ENCODE measurements at regions not wholly inside any gene's neighbourhood (a gene's known extent, or its start where the extent isn't known, plus 50 kb on each side); places are given as distances from the start of the nearest gene placed in this dataset.

DNA sequence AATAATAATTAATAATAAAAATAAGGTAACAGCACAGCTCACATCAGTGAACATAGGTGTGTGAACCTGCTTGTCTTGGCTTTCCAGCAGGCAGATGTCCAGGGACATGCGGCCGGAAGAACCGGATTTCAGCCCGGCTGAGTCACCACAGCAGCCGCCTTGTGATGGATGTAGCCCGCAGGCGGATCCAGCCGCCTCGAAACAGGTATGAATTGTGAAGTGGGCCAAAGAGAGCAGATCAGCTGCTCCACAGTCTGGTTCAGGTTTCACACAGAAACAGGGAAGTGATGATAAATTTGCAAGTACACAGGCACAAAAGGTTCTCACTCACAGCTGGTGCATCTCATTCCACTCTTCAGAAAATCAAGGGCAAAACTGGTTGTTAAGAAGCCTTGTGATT is 55.1 kb downstream of the ID4 start:
- Histone ChIP-seq H3K27me3 (replicated peaks in 1 of 7) (no peaks in the 10 kb centered on the region), H3K9me3 (peaks cover 0 to 5% (median 1%) of the 10 kb centered on the region in 8 donors), H3K4me3 (no peak overlapping the region), H3K27ac (no peak overlapping the region), H3K36me3 (no peaks in the 10 kb centered on the region), H3K4me1 (no peaks in the 10 kb centered on the region)
- TF ChIP-seq, protein P1, sequence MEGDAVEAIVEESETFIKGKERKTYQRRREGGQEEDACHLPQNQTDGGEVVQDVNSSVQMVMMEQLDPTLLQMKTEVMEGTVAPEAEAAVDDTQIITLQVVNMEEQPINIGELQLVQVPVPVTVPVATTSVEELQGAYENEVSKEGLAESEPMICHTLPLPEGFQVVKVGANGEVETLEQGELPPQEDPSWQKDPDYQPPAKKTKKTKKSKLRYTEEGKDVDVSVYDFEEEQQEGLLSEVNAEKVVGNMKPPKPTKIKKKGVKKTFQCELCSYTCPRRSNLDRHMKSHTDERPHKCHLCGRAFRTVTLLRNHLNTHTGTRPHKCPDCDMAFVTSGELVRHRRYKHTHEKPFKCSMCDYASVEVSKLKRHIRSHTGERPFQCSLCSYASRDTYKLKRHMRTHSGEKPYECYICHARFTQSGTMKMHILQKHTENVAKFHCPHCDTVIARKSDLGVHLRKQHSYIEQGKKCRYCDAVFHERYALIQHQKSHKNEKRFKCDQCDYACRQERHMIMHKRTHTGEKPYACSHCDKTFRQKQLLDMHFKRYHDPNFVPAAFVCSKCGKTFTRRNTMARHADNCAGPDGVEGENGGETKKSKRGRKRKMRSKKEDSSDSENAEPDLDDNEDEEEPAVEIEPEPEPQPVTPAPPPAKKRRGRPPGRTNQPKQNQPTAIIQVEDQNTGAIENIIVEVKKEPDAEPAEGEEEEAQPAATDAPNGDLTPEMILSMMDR (IDR thresholded peaks at IDR 0.05 in 8 of 11, conservative IDR thresholded peaks at IDR 0.05 in 3 of 11): no peak
- TF ChIP-seq POLR2A (IDR thresholded peaks at IDR 0.05) (no peak), POLR2AphosphoS5 (IDR thresholded peaks at IDR 0.05) (no peak)
- intact Hi-C loops (cut with DNase I; ENCODE audit: low total_unique reads): no loop called here
- 92 to 96% (median 95%) methylated on average over 9 of the region's 9 CpGs for WGBS, 5 donors
- no peak for DNase-seq

DNA sequence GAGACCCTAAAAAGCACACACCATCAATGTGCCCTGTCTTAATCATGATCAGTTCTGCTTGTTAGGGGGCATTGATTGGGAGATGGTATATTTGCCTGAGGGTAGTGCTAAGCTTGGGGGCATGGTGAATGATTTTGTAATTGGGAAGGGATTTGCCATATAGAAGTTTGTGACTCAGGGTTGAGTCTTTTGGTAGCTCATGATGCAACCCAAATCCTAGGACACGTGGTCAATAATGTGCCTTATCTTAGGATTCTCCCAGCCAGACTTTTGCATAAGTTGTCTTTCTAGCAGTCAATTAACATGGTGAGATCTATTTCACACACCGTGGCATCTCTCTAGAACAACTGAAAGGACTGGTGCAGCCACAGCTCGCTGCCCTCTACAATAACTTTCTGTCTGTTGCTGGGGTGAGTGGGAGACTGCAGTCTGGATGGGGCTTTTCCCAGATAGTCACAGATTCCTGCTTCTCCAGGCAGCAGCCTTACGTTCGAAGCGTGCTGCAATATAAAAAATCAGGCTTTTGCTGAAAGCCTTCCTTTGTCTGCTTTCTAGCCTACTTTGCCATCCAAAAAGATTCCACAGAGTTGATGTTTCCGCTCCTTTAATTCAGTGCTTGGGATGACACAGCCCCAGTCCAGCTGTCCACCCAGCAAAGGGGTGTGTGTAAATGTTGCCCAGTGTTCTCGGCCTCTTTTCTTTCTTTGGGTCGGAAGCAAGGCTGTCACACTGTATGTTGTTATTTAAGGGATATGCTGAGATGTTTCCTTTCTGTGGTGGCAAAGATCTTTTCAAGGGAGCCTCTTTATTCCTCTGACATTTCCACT is 58.9 kb downstream of the ID4 start:
- H3K9me3 ChIP-seq: peaks cover 0 to 5% (median 1%) of the 10 kb centered on the region in 8 donors
- TF ChIP-seq POLR2A (IDR thresholded peaks at IDR 0.05): no peak
- no peak for TF ChIP-seq POLR2AphosphoS5 (IDR thresholded peaks at IDR 0.05)
- TF ChIP-seq, protein P1 (IDR thresholded peaks at IDR 0.05 in 8 of 11, conservative IDR thresholded peaks at IDR 0.05 in 3 of 11): no peak
- no peak for DNase-seq
- intact Hi-C loops (cut with DNase I; ENCODE audit: low total_unique reads): no loop called here
- H3K36me3 ChIP-seq: no peaks in the 10 kb centered on the region
- no peak overlapping the region for H3K27ac ChIP-seq
- no peak overlapping the region for H3K4me3 ChIP-seq
- 82 to 90% (median 84%) methylated on average over 9 of the region's 9 CpGs for whole genome bisulfite sequencing, 5 donors
- H3K27me3 ChIP-seq (replicated peaks in 1 of 7): no peaks in the 10 kb centered on the region
- H3K4me1 ChIP-seq: no peaks in the 10 kb centered on the region

DNA sequence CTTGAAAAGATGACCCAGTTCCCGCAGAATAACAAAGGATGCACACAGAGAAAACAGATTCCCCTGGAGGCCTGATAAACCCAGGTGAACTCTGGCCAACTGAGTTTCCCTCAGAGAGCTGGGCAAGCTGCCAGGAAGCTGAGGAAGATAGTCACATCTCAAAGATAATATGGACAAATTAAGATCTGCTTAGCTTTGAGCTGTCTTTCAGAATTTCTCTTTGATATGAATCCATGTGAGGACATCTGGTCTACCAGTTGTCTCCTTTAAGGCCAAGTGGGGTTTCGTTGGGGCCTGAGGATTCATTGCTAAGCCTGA is 59.5 kb downstream of the ID4 start:
- WGBS, 5 donors: 68 to 77% (median 73%) methylated on average over 2 of the region's 2 CpGs
- TF ChIP-seq POLR2AphosphoS5 (IDR thresholded peaks at IDR 0.05) (no peak), POLR2A (IDR thresholded peaks at IDR 0.05) (no peak)
- TF ChIP-seq, protein P1 (IDR thresholded peaks at IDR 0.05 in 8 of 11, conservative IDR thresholded peaks at IDR 0.05 in 3 of 11): no peak
- Histone ChIP-seq H3K4me3 (no peak overlapping the region), H3K4me1 (no peaks in the 10 kb centered on the region), H3K36me3 (no peaks in the 10 kb centered on the region), H3K27me3 (replicated peaks in 1 of 7) (no peaks in the 10 kb centered on the region), H3K27ac (no peak overlapping the region), H3K9me3 (peaks cover 0 to 5% (median 1%) of the 10 kb centered on the region in 8 donors)
- no peak for DNase-seq
- intact Hi-C loops (cut with DNase I; ENCODE audit: low total_unique reads): no loop called here

DNA sequence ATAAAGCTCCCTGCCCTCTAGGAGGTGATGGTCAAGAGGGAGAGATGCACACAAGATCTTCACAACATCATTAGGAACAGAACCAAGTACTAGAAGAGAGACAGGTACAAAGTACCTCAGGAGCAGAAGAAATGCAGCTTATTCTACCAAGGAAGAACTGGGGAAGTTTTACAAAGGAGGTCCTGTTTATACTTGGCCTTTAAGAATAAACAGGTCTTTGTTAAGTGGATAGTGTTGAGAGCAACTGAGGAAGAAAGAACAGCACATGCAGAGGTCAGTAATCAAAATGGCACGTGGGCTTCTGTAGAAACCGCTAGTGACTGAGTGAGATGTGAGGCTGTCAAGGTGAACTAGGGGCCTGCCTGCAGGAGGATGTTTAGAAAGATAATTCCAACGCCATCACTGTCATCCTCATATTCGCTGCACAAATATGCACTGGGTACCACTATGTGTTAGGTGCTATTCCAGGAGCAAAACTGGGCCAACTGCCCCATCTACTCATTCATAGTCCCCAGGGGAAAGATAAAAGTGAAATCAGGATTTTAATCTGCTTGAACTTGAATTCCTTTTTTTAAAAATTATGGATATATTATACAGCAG is 61.1 kb downstream of the ID4 start:
- 61 to 82% (median 64%) methylated on average over 4 of the region's 4 CpGs for WGBS, 5 donors
- peaks cover 0 to 5% (median 3%) of the 10 kb centered on the region in 8 donors for H3K9me3 ChIP-seq
- DNase-seq: no peak
- intact Hi-C loops (cut with DNase I; ENCODE audit: low total_unique reads): no loop called here
- no peaks in the 10 kb centered on the region for H3K36me3 ChIP-seq
- H3K27me3 ChIP-seq (replicated peaks in 1 of 7): no peaks in the 10 kb centered on the region
- H3K27ac ChIP-seq: no peak overlapping the region
- TF ChIP-seq, protein P1 (IDR thresholded peaks at IDR 0.05 in 8 of 11, conservative IDR thresholded peaks at IDR 0.05 in 3 of 11): no peak
- TF ChIP-seq POLR2A (IDR thresholded peaks at IDR 0.05): no peak
- H3K4me1 ChIP-seq: no peaks in the 10 kb centered on the region
- H3K4me3 ChIP-seq: no peak overlapping the region

Measured in spleen (tissue), 11 donors.